ENCODE measurements at regions not wholly inside any gene's neighbourhood (a gene's known extent, or its start where the extent isn't known, plus 50 kb on each side); places are given as distances from the start of the nearest gene placed in this dataset.

- no peak for DNase-seq
These were observed 550.5 kb upstream of the FAT1 start for GRCh38 chr4:187274153-187274552.

DNA sequence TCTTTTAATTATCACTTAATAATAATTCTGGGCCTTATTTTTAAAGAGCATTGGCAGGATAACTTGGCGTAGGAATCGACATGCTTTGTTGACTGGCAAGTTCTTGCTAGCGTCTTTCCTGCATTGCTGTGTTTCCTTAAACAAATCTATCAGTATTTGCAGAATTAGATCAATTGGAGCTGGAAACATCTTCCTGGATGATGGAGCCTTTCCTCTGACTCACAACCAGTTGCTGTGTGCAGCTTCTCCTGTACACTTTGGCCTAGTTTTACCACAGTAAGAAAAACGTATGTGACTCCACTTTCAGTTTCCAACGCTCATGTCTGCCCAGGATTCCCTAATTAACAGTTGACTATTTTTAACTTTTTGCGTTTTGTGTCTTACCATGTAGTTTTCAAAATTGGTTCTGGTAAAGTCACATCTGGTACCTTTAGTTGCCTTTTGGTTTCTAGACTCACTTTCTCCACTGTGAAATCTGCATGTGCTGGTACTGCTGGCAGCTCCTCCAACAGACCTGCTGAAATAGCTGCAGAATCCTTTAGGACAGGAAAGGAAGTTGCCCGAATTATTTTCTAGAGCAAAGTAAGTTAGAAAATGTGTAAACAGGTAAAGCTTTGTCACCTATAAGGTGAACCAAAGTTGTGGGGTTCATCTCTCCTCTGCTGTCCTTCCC is 553.2 kb upstream of the FAT1 start:
- DNase-seq = no peak

- no peak for DNase-seq
These were observed 559.7 kb upstream of the FAT1 start for GRCh38 chr4:187283201-187283955.

- DNase-seq = no peak
These were observed 562.9 kb upstream of the FAT1 start for GRCh38 chr4:187286525-187286924.

- no peak for DNase-seq
These were observed 565.7 kb upstream of the FAT1 start for GRCh38 chr4:187289371-187289770.

GRCh38 chr4:187294861-187295260 is 571.2 kb upstream of the FAT1 start:
- no peak for DNase-seq

GRCh38 chr4:187301923-187302322 is 578.3 kb upstream of the FAT1 start:
- no peak for DNase-seq

DNA sequence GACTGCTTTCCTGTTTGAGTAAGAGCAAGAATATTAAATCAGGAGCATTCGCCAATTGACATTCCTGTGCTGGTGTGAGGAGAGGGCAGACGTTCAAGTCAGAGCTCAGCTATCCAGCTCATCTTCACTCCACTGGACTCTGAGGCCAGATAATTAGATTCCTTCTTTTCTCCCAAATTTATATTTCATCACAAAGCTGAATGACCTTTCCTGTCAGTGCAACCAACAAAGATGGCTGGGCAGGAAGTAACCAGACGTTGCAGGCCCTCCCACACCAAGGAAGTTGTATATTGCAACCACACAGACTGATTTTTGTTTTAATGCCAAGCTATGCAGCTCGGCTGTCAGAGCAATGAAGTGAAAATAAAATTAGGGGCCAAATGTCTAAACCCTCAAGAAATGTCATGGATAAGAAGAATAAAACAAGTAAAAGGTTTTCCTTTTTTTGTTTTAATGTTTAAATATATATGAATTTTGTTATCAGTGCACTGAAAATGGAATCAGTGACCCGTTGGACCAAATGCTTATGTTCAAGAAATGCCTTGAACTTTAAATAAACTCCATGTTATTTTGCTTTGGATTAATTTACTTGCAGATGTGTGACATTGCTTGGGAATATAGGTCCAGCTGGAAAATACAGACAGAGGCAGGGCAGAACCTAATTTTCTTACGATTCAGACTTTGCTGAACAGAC is 578.9 kb upstream of the FAT1 start:
- DNase-seq = no peak

DNA sequence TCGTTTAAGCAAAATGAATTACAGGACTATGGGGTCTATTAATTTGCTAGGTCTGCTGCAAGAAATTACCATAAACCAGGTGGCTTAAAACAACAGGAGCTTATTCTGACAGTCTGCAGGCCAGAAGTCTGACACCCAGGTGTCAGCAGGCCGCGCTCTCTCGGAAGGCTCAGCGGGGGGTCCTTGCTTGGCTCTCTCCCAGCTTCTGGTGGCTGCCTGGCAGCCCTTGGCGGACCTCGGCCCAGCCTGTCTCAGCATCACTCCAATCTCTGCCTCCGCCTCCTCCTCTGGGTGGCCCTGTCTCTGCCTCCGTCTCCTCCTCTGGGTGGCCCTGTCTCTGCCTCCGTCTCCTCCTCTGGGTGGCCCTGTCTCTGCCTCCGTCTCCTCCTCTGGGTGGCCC is 580.5 kb upstream of the FAT1 start:
- DNase-seq = no peak

DNA sequence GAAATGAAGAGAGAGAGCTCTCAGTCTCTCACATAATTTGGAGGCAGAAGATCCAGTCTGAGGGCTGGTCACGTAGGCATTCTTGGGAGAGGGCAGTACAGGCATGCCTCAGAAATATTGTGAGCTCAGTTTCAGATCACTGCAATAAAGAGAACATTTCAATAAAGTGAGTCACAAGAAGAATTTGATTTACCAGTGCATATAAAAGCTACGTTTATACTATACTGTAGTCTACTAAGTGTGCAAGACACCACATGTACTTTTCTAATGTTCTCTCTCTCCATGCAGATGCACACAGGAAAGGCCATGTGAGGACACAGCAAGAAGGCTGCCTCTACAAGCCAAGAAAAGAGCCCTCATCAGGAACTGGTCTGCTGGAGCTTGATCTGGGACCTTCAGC is 583.5 kb upstream of the FAT1 start:
- DNase-seq = no peak

GRCh38 chr4:187309456-187309855 is 585.8 kb upstream of the FAT1 start:
- DNase-seq = no peak

DNA sequence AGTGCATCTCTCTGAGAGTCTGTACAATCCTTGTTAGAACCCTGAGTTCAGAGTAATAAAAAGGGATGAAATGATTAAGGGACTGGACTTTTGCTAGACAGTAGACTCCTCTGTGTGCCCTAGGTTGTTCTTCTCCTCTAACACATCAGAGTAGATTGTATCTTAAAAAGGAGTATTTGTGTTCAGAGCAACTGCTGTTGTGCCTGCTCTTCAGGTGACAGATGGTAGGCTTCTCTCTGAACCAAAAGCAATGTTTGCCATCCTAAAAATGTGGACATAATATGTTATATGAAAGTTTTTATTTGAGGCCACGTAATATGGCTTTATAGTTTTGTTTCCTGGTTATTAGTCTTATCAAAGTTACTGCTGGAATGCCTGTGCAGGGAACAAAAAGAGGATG is 588.6 kb upstream of the FAT1 start:
- no peak for DNase-seq

- no peak for DNase-seq
These were observed 594.1 kb upstream of the FAT1 start for GRCh38 chr4:187317799-187318198.

DNA sequence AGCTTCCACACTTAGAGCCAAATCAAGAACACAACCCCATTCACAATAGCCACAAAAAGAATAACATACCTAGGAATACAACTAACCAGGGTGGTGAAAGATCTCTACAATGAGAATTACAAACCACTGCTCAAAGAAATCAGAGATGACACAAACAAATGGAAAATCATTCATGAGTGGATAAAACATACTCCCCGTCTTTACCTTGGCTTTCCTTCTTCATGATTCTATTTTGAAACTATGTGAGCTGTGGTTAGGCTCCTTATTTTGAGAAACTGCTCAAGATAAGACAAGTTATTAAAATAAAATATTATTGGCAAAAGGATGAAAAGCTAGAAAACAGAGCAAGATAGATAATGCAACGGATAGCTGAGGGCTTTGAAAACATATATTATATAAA is 598.1 kb upstream of the FAT1 start:
- DNase-seq = no peak

- DNase-seq = no peak
These were observed 608.5 kb upstream of the FAT1 start for GRCh38 chr4:187332141-187332540.

GRCh38 chr4:187333151-187333550 is 609.5 kb upstream of the FAT1 start:
- no peak for DNase-seq

- DNase-seq = no peak
These were observed 611.7 kb upstream of the FAT1 start for GRCh38 chr4:187335339-187335738.

DNA sequence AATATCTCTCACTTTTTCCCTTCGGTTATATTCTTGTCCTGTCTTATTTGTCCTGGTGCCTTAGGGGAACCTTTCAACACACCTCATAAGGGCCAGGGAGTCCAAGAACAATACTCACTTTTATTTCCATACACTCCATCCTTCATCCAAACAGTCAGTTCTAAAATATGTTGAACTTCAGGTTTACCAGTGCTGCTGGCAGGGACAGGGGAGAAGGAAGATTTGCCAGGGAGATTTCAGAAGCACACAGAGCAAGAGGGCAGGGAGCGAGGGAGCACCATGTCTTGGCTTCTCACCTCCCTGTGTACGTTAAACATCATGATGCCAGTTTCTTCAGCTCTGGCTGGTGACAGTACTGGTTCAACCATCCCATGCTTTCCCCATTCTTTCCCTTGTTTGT is 631.1 kb upstream of the FAT1 start:
- no peak for DNase-seq

DNA sequence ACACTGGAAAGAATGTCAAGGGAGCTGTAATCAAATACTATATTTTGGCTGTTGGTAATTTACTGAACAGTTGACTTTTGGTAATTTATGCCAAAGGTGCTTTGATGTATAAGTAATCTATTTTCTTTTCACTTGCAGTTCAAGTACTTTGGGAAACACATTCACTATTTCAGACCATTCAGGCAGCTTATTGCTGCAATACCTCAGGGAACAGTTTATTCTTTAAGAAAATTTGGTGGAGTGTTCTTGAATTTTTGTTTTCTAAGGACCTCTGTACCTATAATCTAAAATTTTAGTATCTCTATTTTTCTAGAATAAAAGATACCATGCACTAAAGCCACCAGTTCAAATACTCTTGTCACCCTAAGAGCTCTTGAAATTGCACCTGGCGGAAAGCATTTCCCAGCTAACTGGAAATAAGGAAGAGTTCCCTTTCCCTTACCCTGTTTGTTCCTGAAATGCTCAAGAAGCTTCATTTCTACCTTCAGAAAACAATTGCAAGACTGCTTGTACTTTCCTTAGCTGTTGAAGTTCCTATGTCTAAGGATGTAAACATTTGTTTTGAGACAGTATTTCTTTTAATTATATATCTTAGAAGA is 633.5 kb upstream of the FAT1 start:
- DNase-seq = no peak

- no peak for DNase-seq
These were observed 634.2 kb upstream of the FAT1 start for GRCh38 chr4:187357821-187358220.

- DNase-seq = no peak
These were observed 632.4 kb upstream of the ZFP42 start for GRCh38 chr4:187362937-187363857.

- no peak for DNase-seq
These were observed 631.2 kb upstream of the ZFP42 start for GRCh38 chr4:187364401-187364800.

DNA sequence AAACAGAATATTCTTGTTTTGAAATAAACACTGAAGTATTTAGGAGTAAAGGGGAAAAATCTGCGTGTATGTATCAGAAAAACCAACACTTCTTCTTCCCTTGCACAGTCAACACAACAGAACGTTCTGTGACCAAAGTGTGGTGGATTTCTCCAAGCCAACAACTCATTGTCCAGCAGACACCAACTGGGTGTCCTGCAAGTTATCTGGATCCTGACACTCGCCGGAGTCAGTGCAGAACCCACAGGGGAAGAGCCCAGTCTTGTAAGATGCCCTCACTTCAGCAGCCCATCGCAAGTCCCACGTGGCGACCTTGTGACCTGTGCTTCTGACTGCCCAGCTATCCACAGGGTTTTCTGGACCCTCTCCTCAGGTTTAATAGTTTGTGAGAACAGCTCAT is 630.7 kb upstream of the ZFP42 start:
- no peak for DNase-seq
